COLO668 (cell line): ENCODE measurements at regions not wholly inside any gene's neighbourhood (a gene's known extent, or its start where the extent isn't known, plus 50 kb on each side); places are given as distances from the start of the nearest gene placed in this dataset.
A peak's percentile ranks its signal among the peaks of the same experiment; 100 is the strongest.
"Not testable (repeated sequence)": the region's sequence is repeated elsewhere in the genome, so short reads cannot be mapped to it uniquely, and the experiment has no call there.

Source experiments
- DNase-seq: peaks from one replicate; lab custom pipeline; 2025; ENCODE audit not compliant: unreplicated experiment; lab: John Stamatoyannopoulos, UW

GRCh38 chr3:55297706-55298105 is 189.4 kb downstream of the WNT5A start:
- no peak for DNase-seq

- no peak for DNase-seq
These were observed 189.9 kb downstream of the WNT5A start for GRCh38 chr3:55297245-55297644.

- no peak for DNase-seq
These were observed 190.3 kb downstream of the WNT5A start for GRCh38 chr3:55296791-55297190.

GRCh38 chr3:55296030-55296429 is 191.1 kb downstream of the WNT5A start:
- no peak for DNase-seq

- DNase-seq, result no peak
These were observed 192.5 kb downstream of the WNT5A start for GRCh38 chr3:55294557-55294956.

GRCh38 chr3:55292360-55292759 is 194.7 kb downstream of the WNT5A start:
- DNase-seq, result no peak

- no peak for DNase-seq
These were observed 198.4 kb downstream of the WNT5A start for GRCh38 chr3:55288657-55289056.

GRCh38 chr3:55286693-55287092 is 200.4 kb downstream of the WNT5A start:
- no peak for DNase-seq

- DNase-seq, result no peak
These were observed 201.9 kb downstream of the WNT5A start for GRCh38 chr3:55285156-55285555.

- DNase-seq, result no peak
These were observed 203.6 kb downstream of the WNT5A start for GRCh38 chr3:55283441-55283925.

- peak; percentile 19 for DNase-seq
These were observed 204.1 kb downstream of the WNT5A start for GRCh38 chr3:55282994-55283393.

GRCh38 chr3:55272031-55272645 is 215.0 kb downstream of the WNT5A start:
- no peak for DNase-seq

GRCh38 chr3:55271549-55271948 is 215.6 kb downstream of the WNT5A start:
- DNase-seq, result no peak

- DNase-seq, result no peak
These were observed 216.1 kb downstream of the WNT5A start for GRCh38 chr3:55270976-55271375.

GRCh38 chr3:55269636-55270035 is 217.5 kb downstream of the WNT5A start:
- DNase-seq, result no peak

GRCh38 chr3:55269096-55269495 is 218.0 kb downstream of the WNT5A start:
- DNase-seq, result no peak

GRCh38 chr3:55267206-55267930 is 219.7 kb downstream of the WNT5A start:
- DNase-seq, result no peak

GRCh38 chr3:55264919-55265318 is 222.2 kb downstream of the WNT5A start:
- no peak for DNase-seq

- DNase-seq, result no peak
These were observed 234.2 kb downstream of the WNT5A start for GRCh38 chr3:55252921-55253320.

GRCh38 chr3:55249156-55249555 is 237.9 kb downstream of the WNT5A start:
- DNase-seq, result not testable (repeated sequence)

GRCh38 chr3:55247666-55248065 is 239.4 kb downstream of the WNT5A start:
- DNase-seq, result no peak

- no peak for DNase-seq
These were observed 241.1 kb downstream of the WNT5A start for GRCh38 chr3:55246033-55246432.

GRCh38 chr3:55245351-55245750 is 241.8 kb downstream of the WNT5A start:
- DNase-seq, result no peak
